Smooth muscle cell (in vitro differentiated cells): ENCODE measurements at regions not wholly inside any gene's neighbourhood (a gene's known extent, or its start where the extent isn't known, plus 50 kb on each side); places are given as distances from the start of the nearest gene placed in this dataset.

Source experiments
- DNase-seq: peaks from one replicate; lab custom pipeline; 2025; ENCODE audit not compliant: unreplicated experiment; lab: John Stamatoyannopoulos, UW
- H2AFZ ChIP-seq: fragments of 200-600 bp; sonication (generic); 2 replicates; pipeline ENCODE4 v1.6.0; 2016; ENCODE audit warnings: antibody characterized with exemption, low read depth, mild to moderate bottlenecking
- H3F3A ChIP-seq: fragments of 200-600 bp; sonication (generic); 2 replicates; pipeline ENCODE4 v1.6.0; 2017; ENCODE audit warnings: antibody characterized with exemption, low read depth
- H3K27ac ChIP-seq: fragments of 200-600 bp; sonication (generic); 2 replicates; pipeline ENCODE4 v1.5.1; 2016; ENCODE audit warnings: low read depth, mild to moderate bottlenecking
- H3K27me3 ChIP-seq: fragments of 200-600 bp; sonication (generic); 2 replicates; pipeline ENCODE4 v1.6.1; 2016; ENCODE audit warnings: low read depth, mild to moderate bottlenecking
- H3K36me3 ChIP-seq: fragments of 200-600 bp; sonication (generic); 2 replicates; pipeline ENCODE4 v1.5.1; 2016; ENCODE audit warnings: low read depth
- H3K4me1 ChIP-seq: fragments of 200-600 bp; sonication (generic); 2 replicates; pipeline ENCODE4 v1.5.1; 2016; ENCODE audit warnings: low read depth
- H3K4me2 ChIP-seq: fragments of 200-600 bp; sonication (generic); 2 replicates; pipeline ENCODE4 v1.6.0; 2016; ENCODE audit warnings: mild to moderate bottlenecking
- H3K4me3 ChIP-seq: fragments of 200-600 bp; sonication (generic); 2 replicates; pipeline ENCODE4 v1.5.1; 2016; ENCODE audit warnings: mild to moderate bottlenecking
- H3K79me2 ChIP-seq: fragments of 200-600 bp; sonication (generic); 2 replicates; pipeline ENCODE4 v1.6.0; 2016; ENCODE audit warnings: low read depth, mild to moderate bottlenecking
- H3K9ac ChIP-seq: fragments of 200-600 bp; sonication (generic); 2 replicates; pipeline ENCODE4 v1.6.0; 2016; ENCODE audit warnings: low read depth
- H3K9me3 ChIP-seq: fragments of 200-600 bp; sonication (generic); replicated peaks from 2 replicates; pipeline ENCODE4 v1.5.1; 2016; ENCODE audit warnings: low read depth
- H4K20me1 ChIP-seq: fragments of 200-600 bp; sonication (generic); 2 replicates; pipeline ENCODE4 v1.6.0; 2016; ENCODE audit warnings: low read depth
- WGBS: methylation state at CpG from one replicate; pipeline ENCODE4 v1.1.7; 2016; ENCODE audit warnings: low lambda C conversion rate; 5-methylcytosine and 5-hydroxymethylcytosine counted together
- TF ChIP-seq, protein P1 (sequence below): fragments of 200-600 bp; sonication (generic); IDR thresholded peaks from 2 replicates; pipeline ENCODE4 v1.5.1; 2017; ENCODE audit warnings: borderline replicate concordance, mild to moderate bottlenecking, antibody characterized with exemption; ENCODE audit not compliant: insufficient read depth, poor library complexity, severe bottlenecking

DNA sequence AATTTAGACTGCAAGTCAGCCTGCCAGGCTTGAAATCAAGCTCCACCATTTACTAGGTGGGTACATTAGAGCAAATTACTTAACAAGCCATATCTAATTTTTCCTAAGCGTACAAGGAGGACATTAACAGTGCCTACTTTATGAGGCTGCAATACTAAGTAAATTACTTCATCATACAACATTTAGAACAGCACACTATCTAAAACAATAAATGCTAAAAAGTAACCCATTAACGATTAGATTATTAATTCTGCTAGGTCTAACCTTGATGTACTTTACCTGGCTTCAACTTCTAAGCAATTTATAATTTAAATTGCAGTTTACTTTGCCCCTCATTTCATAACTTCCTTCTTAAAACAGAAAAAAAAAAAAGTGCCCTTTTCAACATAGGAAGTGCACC, 1155.6 kb upstream of the NCAM2 start:
- Histone ChIP-seq H3K36me3 (no peaks in the 10 kb centered on the region), H3K79me2 (no peaks in the 10 kb centered on the region), H3F3A (no peaks in the 10 kb centered on the region), H3K4me1 (no peaks in the 10 kb centered on the region), H3K4me3 (no peak overlapping the region), H3K9me3 (no peaks in the 10 kb centered on the region), H3K9ac (no peak overlapping the region), H2AFZ (no peak overlapping the region), H3K4me2 (no peak overlapping the region), H3K27ac (no peak overlapping the region), H3K27me3 (no peaks in the 10 kb centered on the region), H4K20me1 (no peaks in the 10 kb centered on the region)
- no peak for DNase-seq
- TF ChIP-seq, protein P1, sequence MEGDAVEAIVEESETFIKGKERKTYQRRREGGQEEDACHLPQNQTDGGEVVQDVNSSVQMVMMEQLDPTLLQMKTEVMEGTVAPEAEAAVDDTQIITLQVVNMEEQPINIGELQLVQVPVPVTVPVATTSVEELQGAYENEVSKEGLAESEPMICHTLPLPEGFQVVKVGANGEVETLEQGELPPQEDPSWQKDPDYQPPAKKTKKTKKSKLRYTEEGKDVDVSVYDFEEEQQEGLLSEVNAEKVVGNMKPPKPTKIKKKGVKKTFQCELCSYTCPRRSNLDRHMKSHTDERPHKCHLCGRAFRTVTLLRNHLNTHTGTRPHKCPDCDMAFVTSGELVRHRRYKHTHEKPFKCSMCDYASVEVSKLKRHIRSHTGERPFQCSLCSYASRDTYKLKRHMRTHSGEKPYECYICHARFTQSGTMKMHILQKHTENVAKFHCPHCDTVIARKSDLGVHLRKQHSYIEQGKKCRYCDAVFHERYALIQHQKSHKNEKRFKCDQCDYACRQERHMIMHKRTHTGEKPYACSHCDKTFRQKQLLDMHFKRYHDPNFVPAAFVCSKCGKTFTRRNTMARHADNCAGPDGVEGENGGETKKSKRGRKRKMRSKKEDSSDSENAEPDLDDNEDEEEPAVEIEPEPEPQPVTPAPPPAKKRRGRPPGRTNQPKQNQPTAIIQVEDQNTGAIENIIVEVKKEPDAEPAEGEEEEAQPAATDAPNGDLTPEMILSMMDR, result no peak
- WGBS, result 85% methylated on average over 2 of the region's 2 CpGs

DNA sequence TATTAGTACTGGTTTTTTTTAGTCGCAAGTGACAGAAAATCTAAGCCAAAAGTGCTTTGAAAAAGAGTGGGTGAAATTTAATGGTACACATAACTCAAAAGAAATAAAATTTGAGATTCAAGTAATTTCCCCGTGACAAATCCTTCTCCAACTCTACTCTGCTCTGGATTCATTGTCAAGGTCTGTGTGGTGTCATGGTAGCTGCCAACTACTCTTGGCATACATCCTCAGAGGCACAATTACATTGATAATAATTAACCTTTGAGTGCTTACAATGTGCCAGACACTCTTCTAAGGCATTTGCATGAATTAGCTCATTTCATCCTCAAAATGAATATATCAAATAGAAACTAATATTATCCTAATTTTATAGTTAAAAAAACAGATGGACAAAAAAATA, 1153.9 kb upstream of the NCAM2 start:
- DNase-seq, result no peak

DNA sequence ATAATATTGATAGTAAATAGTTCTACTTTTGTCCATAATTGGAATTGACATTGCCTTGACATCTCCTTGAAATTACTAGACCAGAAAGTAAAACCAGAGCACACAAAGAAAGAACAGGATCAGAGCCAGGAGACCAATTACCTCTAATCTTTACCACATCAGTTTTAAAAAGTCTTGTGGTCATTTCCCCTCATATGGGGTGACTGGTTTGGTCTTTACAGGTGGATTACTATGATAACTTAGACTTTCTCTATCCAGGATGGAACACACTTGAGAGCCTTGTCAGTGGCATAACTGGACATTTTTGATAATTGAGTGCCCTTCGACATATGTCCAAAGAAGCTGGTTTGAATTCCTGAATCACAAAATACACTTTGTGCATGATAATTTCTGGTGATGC, 1148.1 kb upstream of the NCAM2 start:
- Histone ChIP-seq H4K20me1 (no peaks in the 10 kb centered on the region), H3K36me3 (no peaks in the 10 kb centered on the region), H3K27ac (no peak overlapping the region), H3K4me1 (no peaks in the 10 kb centered on the region), H3K4me2 (no peak overlapping the region), H3K79me2 (no peaks in the 10 kb centered on the region), H3K9me3 (no peaks in the 10 kb centered on the region), H3F3A (no peaks in the 10 kb centered on the region), H3K4me3 (no peak overlapping the region), H2AFZ (no peak overlapping the region), H3K27me3 (no peaks in the 10 kb centered on the region), H3K9ac (no peak overlapping the region)
- TF ChIP-seq, protein P1, result no peak
- no peak for DNase-seq
- WGBS, result 93% methylated on average over 1 of the region's 1 CpG

More for the DNA sequence above, 1153.9 kb upstream of the NCAM2 start:
- 98% methylated on average over 2 of the region's 2 CpGs for WGBS
- H3F3A ChIP-seq, result no peaks in the 10 kb centered on the region
- no peak overlapping the region for H3K9ac ChIP-seq
- H4K20me1 ChIP-seq, result no peaks in the 10 kb centered on the region
- no peak overlapping the region for H3K4me3 ChIP-seq
- no peaks in the 10 kb centered on the region for H3K4me1 ChIP-seq
- H3K79me2 ChIP-seq, result no peaks in the 10 kb centered on the region
- no peak overlapping the region for H2AFZ ChIP-seq
- no peak overlapping the region for H3K4me2 ChIP-seq
- TF ChIP-seq, protein P1, result no peak
- H3K9me3 ChIP-seq, result no peaks in the 10 kb centered on the region
- H3K36me3 ChIP-seq, result no peaks in the 10 kb centered on the region
- no peaks in the 10 kb centered on the region for H3K27me3 ChIP-seq
- H3K27ac ChIP-seq, result no peak overlapping the region

DNA sequence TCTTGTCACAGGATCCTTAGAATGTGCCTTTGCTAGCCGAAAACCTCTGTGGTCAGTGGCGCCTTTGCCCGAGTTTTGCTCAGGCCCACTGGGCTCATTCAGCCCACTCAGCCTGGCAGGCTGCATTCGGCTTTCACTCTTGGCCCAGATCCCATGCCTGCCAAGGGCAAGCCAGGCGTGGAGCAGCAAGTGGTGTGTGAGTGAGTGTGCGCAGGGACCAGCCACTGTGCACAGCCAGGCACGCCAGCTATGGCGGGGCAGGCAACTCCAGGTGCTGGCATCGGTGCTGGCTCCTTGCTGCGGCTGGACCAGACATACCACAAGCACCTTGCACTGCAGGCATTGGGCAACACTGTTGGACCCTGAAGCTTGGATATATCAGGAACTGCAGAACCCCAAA, 1145.1 kb upstream of the NCAM2 start:
- H2AFZ ChIP-seq, result no peak overlapping the region
- WGBS, result 94% methylated on average over 10 of the region's 10 CpGs

More for the DNA sequence above, 1145.1 kb upstream of the NCAM2 start:
- DNase-seq, result no peak
- H3K27me3 ChIP-seq, result no peaks in the 10 kb centered on the region
- no peaks in the 10 kb centered on the region for H3F3A ChIP-seq
- no peak overlapping the region for H3K4me3 ChIP-seq
- H3K27ac ChIP-seq, result no peak overlapping the region
- H3K9ac ChIP-seq, result no peak overlapping the region
- no peaks in the 10 kb centered on the region for H3K79me2 ChIP-seq
- no peak overlapping the region for H3K4me2 ChIP-seq
- no peaks in the 10 kb centered on the region for H4K20me1 ChIP-seq
- no peaks in the 10 kb centered on the region for H3K4me1 ChIP-seq
- TF ChIP-seq, protein P1, result no peak
- no peaks in the 10 kb centered on the region for H3K9me3 ChIP-seq
- no peaks in the 10 kb centered on the region for H3K36me3 ChIP-seq
